ENCODE measurements at regions not wholly inside any gene's neighbourhood (a gene's known extent, or its start where the extent isn't known, plus 50 kb on each side); places are given as distances from the start of the nearest gene placed in this dataset.

DNA sequence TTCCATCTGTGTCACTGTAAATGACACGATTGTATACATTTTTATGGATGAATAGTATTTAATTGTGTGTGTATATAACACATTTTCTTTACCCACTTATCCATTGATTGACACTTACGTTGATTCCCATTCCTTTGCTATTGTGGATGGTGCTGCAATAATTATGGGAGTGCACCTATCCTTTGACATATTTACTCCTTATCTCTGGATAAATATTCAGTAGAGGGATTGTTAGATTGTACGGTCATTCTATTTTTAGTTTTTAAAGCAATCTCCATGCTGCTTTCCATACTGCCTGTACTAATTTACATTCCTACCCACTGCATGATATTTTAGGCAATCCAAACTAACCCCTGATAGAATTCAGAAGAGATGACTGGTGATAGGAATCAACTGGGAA lies 980.1 kb downstream of the FSTL5 start:
- no peaks in the 10 kb centered on the region for H3K27me3 Mint-ChIP-seq (ENCODE audit: unreplicated experiment)
- DNase-seq = no peak

DNA sequence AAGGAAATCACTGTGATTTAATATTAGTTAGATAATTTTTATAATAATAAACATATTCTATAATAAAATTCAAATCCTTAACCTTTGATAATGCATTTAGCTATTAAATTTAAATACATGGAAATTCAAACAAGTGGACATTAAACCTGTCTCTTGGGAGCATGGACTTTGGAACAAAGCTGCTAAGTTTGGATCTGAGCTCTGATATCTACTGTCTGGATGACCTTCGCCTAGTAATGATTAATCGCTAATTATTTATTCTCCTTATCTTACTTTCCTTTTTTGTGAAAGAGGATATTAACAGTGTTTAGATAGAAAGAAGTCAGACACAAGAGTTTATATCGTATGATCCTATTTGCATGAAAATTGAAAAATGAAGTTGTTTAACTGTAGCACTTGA lies 980.9 kb downstream of the FSTL5 start:
- Mint-ChIP-seq H3K4me1 (ENCODE audit: low read depth, unreplicated experiment) (no peaks in the 10 kb centered on the region), H3K4me3 (ENCODE audit: unreplicated experiment) (no peak overlapping the region), H3K27me3 (ENCODE audit: unreplicated experiment) (no peaks in the 10 kb centered on the region), H3K9me3 (ENCODE audit: unreplicated experiment) (no peaks in the 10 kb centered on the region), H3K27ac (ENCODE audit: unreplicated experiment) (no peak overlapping the region), H3K36me3 (ENCODE audit: unreplicated experiment) (no peaks in the 10 kb centered on the region)
- DNase-seq = no peak
- TF ChIP-seq, protein P1, sequence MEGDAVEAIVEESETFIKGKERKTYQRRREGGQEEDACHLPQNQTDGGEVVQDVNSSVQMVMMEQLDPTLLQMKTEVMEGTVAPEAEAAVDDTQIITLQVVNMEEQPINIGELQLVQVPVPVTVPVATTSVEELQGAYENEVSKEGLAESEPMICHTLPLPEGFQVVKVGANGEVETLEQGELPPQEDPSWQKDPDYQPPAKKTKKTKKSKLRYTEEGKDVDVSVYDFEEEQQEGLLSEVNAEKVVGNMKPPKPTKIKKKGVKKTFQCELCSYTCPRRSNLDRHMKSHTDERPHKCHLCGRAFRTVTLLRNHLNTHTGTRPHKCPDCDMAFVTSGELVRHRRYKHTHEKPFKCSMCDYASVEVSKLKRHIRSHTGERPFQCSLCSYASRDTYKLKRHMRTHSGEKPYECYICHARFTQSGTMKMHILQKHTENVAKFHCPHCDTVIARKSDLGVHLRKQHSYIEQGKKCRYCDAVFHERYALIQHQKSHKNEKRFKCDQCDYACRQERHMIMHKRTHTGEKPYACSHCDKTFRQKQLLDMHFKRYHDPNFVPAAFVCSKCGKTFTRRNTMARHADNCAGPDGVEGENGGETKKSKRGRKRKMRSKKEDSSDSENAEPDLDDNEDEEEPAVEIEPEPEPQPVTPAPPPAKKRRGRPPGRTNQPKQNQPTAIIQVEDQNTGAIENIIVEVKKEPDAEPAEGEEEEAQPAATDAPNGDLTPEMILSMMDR (IDR thresholded peaks at IDR 0.05; ENCODE audit: partially characterized antibody, unreplicated experiment) = no peak

More for the DNA sequence above, 980.1 kb downstream of the FSTL5 start:
- H3K36me3 Mint-ChIP-seq (ENCODE audit: unreplicated experiment) = no peaks in the 10 kb centered on the region
- peaks cover under 1% of the 10 kb centered on the region for H3K4me1 Mint-ChIP-seq (ENCODE audit: low read depth, unreplicated experiment)
- H3K9me3 Mint-ChIP-seq (ENCODE audit: unreplicated experiment) = no peaks in the 10 kb centered on the region
- H3K4me3 Mint-ChIP-seq (ENCODE audit: unreplicated experiment) = no peak overlapping the region
- TF ChIP-seq, protein P1 (IDR thresholded peaks at IDR 0.05; ENCODE audit: partially characterized antibody, unreplicated experiment) = no peak
- H3K27ac Mint-ChIP-seq (ENCODE audit: unreplicated experiment) = no peak overlapping the region

DNA sequence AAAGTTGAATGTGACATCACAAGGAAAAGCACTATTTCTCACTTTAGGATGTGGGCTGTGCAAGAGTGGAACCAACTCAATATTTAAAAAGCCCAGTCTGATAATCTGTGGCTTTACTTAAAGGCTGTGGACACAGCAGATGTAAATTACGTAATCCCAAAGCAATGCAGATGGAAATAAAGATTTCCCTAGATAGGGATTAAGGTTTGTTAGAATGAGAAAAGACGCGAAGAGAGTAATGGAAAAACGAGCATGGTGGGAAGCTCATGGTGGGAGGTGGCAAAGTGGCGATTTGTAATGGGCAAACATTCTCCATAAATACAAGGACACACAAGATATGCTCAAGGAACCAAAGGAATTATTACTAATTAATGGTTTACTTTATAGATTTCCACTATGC lies 985.5 kb downstream of the FSTL5 start:
- TF ChIP-seq, protein P1 (IDR thresholded peaks at IDR 0.05; ENCODE audit: partially characterized antibody, unreplicated experiment) = no peak
- H3K36me3 Mint-ChIP-seq (ENCODE audit: unreplicated experiment) = no peaks in the 10 kb centered on the region
- H3K27me3 Mint-ChIP-seq (ENCODE audit: unreplicated experiment) = no peaks in the 10 kb centered on the region
- no peak overlapping the region for H3K4me3 Mint-ChIP-seq (ENCODE audit: unreplicated experiment)
- H3K4me1 Mint-ChIP-seq (ENCODE audit: low read depth, unreplicated experiment) = no peaks in the 10 kb centered on the region
- H3K27ac Mint-ChIP-seq (ENCODE audit: unreplicated experiment) = no peak overlapping the region
- H3K9me3 Mint-ChIP-seq (ENCODE audit: unreplicated experiment) = no peaks in the 10 kb centered on the region
- DNase-seq = no peak

DNA sequence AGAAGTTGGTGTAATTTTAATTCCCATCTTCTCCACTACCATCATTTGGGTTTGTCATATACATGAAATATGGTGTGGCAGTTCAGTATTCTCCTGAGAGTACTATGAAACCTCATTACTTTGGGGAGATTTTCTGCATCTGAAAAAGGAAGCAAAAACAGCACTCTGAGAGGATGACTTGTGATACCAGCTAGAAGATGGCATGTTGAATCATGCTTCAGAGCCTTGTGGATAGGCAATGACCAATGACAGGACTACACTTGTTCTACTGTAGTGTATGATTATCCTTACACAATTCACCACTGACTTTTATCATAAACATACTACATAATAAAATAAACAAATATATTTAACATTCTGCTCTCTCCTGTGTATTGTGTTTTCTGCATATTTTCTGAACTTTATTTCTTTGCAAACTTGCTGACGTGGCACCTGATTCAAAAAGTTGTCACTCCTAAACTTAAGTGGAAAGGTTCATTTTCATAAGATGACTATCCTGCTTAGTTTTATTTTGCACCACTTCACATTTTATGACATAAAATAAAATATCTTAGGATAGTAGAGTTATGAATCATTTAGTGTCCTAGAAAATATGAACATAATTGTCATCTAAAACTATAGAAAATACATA lies 991.3 kb downstream of the FSTL5 start:
- H3K4me3 Mint-ChIP-seq (ENCODE audit: unreplicated experiment) = no peak overlapping the region
- TF ChIP-seq, protein P1 (IDR thresholded peaks at IDR 0.05; ENCODE audit: partially characterized antibody, unreplicated experiment) = no peak
- DNase-seq = no peak
- H3K4me1 Mint-ChIP-seq (ENCODE audit: low read depth, unreplicated experiment) = no peaks in the 10 kb centered on the region
- H3K27ac Mint-ChIP-seq (ENCODE audit: unreplicated experiment) = no peak overlapping the region
- H3K36me3 Mint-ChIP-seq (ENCODE audit: unreplicated experiment) = no peaks in the 10 kb centered on the region
- no peaks in the 10 kb centered on the region for H3K27me3 Mint-ChIP-seq (ENCODE audit: unreplicated experiment)
- H3K9me3 Mint-ChIP-seq (ENCODE audit: unreplicated experiment) = no peaks in the 10 kb centered on the region

DNA sequence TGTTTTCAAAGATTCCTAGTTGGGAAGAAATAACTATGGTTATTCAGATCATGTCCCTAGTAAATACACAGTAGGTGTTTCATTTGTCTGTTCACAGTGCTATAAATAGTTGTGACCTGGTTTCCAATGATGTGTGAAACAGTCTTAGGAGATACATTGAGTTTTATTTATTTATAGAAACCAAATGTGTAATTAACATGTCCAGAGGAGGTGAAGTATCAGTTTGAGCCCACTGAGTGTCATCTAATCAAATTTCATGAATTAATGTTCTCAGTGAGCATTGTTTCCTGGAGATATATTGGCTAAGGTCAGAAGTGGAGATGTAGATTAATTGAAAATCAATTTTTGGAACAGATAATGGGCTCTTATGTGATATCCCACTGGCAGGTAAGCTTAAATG lies 996.3 kb downstream of the FSTL5 start:
- peaks cover 2% of the 10 kb centered on the region for H3K27me3 Mint-ChIP-seq (ENCODE audit: unreplicated experiment)
- no peaks in the 10 kb centered on the region for H3K4me1 Mint-ChIP-seq (ENCODE audit: low read depth, unreplicated experiment)
- no peak overlapping the region for H3K4me3 Mint-ChIP-seq (ENCODE audit: unreplicated experiment)
- H3K36me3 Mint-ChIP-seq (ENCODE audit: unreplicated experiment) = no peaks in the 10 kb centered on the region
- DNase-seq = no peak
- H3K9me3 Mint-ChIP-seq (ENCODE audit: unreplicated experiment) = no peaks in the 10 kb centered on the region
- TF ChIP-seq, protein P1 (IDR thresholded peaks at IDR 0.05; ENCODE audit: partially characterized antibody, unreplicated experiment) = no peak
- no peak overlapping the region for H3K27ac Mint-ChIP-seq (ENCODE audit: unreplicated experiment)

Data from glutamatergic neuron (in vitro differentiated cells).